GM23338 (cell line): ENCODE measurements at regions not wholly inside any gene's neighbourhood (a gene's known extent, or its start where the extent isn't known, plus 50 kb on each side); places are given as distances from the start of the nearest gene placed in this dataset.

Source experiments
- ATAC-seq: fragments of 200-7000 bp; cut with Tn5 transposase; 3 replicates; pipeline ENCODE4 v1.9.1; 2020
- DNase-seq: peaks from one replicate; pipeline ENCODE4 v3.0.0-alpha.2; 2015; ENCODE audit warnings: low spot score
- H2AFZ ChIP-seq: fragments of 200-600 bp; sonication (generic); 2 replicates; pipeline ENCODE4 v1.8.0; 2016; ENCODE audit warnings: antibody characterized with exemption, mild to moderate bottlenecking, moderate library complexity
- H3F3A ChIP-seq: fragments of 200-600 bp; sonication (generic); replicated peaks from 2 replicates; pipeline ENCODE4 v1.8.0; 2017; ENCODE audit warnings: antibody characterized with exemption, mixed run types, low read depth
- H3K27ac ChIP-seq: fragments of 200-600 bp; sonication (generic); 2 replicates; pipeline ENCODE4 v1.6.1; 2016; ENCODE audit warnings: low read depth
- H3K27me3 ChIP-seq: fragments of 200-600 bp; sonication (generic); 2 replicates; pipeline ENCODE4 v1.8.0; 2016; ENCODE audit warnings: mild to moderate bottlenecking, mixed run types, moderate library complexity; ENCODE audit not compliant: insufficient read depth
- H3K36me3 ChIP-seq: fragments of 200-600 bp; sonication (generic); 2 replicates; pipeline ENCODE4 v1.8.0; 2016; ENCODE audit warnings: mild to moderate bottlenecking; ENCODE audit not compliant: insufficient read depth
- H3K4me1 ChIP-seq: fragments of 200-600 bp; sonication (generic); 2 replicates; pipeline ENCODE4 v1.8.0; 2016; ENCODE audit warnings: mild to moderate bottlenecking, moderate library complexity; ENCODE audit not compliant: insufficient read depth
- H3K4me2 ChIP-seq: fragments of 200-600 bp; sonication (generic); 2 replicates; pipeline ENCODE4 v1.7.1; 2017; ENCODE audit warnings: mixed run types
- H3K4me3 ChIP-seq: fragments of 200-600 bp; sonication (generic); 2 replicates; pipeline ENCODE4 v1.6.1; 2016; ENCODE audit warnings: mixed run types
- H3K79me2 ChIP-seq: fragments of 200-600 bp; sonication (generic); replicated peaks from 2 replicates; pipeline ENCODE4 v1.8.0; 2017; ENCODE audit warnings: mild to moderate bottlenecking; ENCODE audit not compliant: insufficient read depth
- H3K9me2 ChIP-seq: fragments of 200-600 bp; sonication (generic); 2 replicates; pipeline ENCODE4 v1.8.0; 2017; ENCODE audit not compliant: insufficient read depth
- H4K20me1 ChIP-seq: fragments of 200-600 bp; sonication (generic); replicated peaks from 2 replicates; pipeline ENCODE4 v1.8.0; 2017; ENCODE audit warnings: mild to moderate bottlenecking; ENCODE audit not compliant: insufficient read depth
- H3K27ac Mint-ChIP-seq: 2 replicates; pipeline ENCODE4 v1.8.0; 2020; ENCODE audit warnings: inconsistent platforms, mild to moderate bottlenecking, moderate library complexity, mixed read lengths
- H3K27me3 Mint-ChIP-seq: 3 replicates; pipeline ENCODE4 v1.8.0; 2022; ENCODE audit warnings: low read depth, mild to moderate bottlenecking, moderate library complexity, mixed read lengths, inconsistent platforms; ENCODE audit not compliant: insufficient read depth, poor library complexity
- H3K36me3 Mint-ChIP-seq: 3 replicates; pipeline ENCODE4 v1.8.0; 2021; ENCODE audit warnings: low read depth, mild to moderate bottlenecking, inconsistent platforms, moderate library complexity, mixed read lengths
- H3K4me1 Mint-ChIP-seq: 3 replicates; pipeline ENCODE4 v1.8.0; 2020; ENCODE audit warnings: mild to moderate bottlenecking, inconsistent platforms, mixed read lengths
- H3K4me3 Mint-ChIP-seq: 3 replicates; pipeline ENCODE4 v1.8.0; 2021; ENCODE audit warnings: moderate library complexity, mild to moderate bottlenecking, inconsistent platforms, mixed read lengths
- H3K9me3 Mint-ChIP-seq: 3 replicates; pipeline ENCODE4 v1.8.0; 2020; ENCODE audit warnings: moderate library complexity, mild to moderate bottlenecking, inconsistent platforms, mixed read lengths
- CREB1 ChIP-seq: fragments of 250-450 bp; sonication (Bioruptor Pico); IDR thresholded peaks from 2 replicates; pipeline ENCODE4 v1.5.0; 2020; ENCODE audit warnings: low read depth, mild to moderate bottlenecking, moderate library complexity
- EZH2 ChIP-seq: fragments of 200-600 bp; sonication (generic); IDR thresholded peaks from one replicate; pipeline ENCODE4 v1.8.0; 2017; ENCODE audit warnings: antibody characterized with exemption, mild to moderate bottlenecking, low read depth; ENCODE audit not compliant: unreplicated experiment
- NANOG ChIP-seq: IDR thresholded peaks from 2 replicates; pipeline ENCODE4 v1.6.1; 2016; ENCODE audit warnings: antibody characterized with exemption, borderline replicate concordance
- POLR2AphosphoS5 ChIP-seq: IDR thresholded peaks from 2 replicates; pipeline ENCODE4 v1.6.1; 2016; ENCODE audit warnings: antibody characterized with exemption, low read depth
- STAT1 ChIP-seq: IDR thresholded peaks from one replicate; pipeline ENCODE4 v1.6.1; 2016; ENCODE audit warnings: antibody characterized with exemption; ENCODE audit not compliant: unreplicated experiment
- ZNF331 ChIP-seq: fragments of 250-450 bp; sonication (Bioruptor Pico); IDR thresholded peaks from 2 replicates; pipeline ENCODE4 v1.5.0; 2020; ENCODE audit warnings: low read depth, mild to moderate bottlenecking, moderate library complexity
- TF ChIP-seq, protein P1 (sequence below): fragments of 250-450 bp; sonication (Bioruptor Pico); IDR thresholded peaks from 2 replicates; pipeline ENCODE4 v1.5.0; 2020; ENCODE audit warnings: mild to moderate bottlenecking, moderate library complexity
- TF ChIP-seq, protein P2 (sequence below): IDR thresholded peaks from 2 replicates; pipeline ENCODE4 v1.6.1; 2016; ENCODE audit warnings: antibody characterized with exemption
- TF ChIP-seq, protein P3 (sequence below): IDR thresholded peaks from one replicate; pipeline ENCODE4 v1.6.1; 2018; ENCODE audit warnings: antibody characterized with exemption; ENCODE audit not compliant: unreplicated experiment

DNA sequence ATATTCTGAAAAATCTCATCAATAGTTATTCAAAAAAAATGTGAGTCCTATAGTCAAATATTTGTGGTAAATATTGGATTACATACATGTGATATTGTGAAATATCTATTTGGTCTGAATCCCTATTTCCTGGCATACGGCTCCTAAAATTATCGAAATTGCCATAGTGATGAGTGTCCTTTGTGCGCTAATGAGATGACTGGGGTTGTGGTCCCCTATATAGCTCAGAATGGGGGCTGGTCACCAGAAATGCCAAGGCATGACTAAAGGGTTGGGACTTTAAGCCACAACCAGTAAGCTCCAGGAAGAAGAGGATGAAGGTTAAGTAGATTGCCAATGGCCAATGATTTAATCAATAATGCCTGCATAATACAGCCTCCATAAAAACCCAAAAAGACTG, 610.2 kb upstream of the CHRM3 start:
- TF ChIP-seq, protein P1, sequence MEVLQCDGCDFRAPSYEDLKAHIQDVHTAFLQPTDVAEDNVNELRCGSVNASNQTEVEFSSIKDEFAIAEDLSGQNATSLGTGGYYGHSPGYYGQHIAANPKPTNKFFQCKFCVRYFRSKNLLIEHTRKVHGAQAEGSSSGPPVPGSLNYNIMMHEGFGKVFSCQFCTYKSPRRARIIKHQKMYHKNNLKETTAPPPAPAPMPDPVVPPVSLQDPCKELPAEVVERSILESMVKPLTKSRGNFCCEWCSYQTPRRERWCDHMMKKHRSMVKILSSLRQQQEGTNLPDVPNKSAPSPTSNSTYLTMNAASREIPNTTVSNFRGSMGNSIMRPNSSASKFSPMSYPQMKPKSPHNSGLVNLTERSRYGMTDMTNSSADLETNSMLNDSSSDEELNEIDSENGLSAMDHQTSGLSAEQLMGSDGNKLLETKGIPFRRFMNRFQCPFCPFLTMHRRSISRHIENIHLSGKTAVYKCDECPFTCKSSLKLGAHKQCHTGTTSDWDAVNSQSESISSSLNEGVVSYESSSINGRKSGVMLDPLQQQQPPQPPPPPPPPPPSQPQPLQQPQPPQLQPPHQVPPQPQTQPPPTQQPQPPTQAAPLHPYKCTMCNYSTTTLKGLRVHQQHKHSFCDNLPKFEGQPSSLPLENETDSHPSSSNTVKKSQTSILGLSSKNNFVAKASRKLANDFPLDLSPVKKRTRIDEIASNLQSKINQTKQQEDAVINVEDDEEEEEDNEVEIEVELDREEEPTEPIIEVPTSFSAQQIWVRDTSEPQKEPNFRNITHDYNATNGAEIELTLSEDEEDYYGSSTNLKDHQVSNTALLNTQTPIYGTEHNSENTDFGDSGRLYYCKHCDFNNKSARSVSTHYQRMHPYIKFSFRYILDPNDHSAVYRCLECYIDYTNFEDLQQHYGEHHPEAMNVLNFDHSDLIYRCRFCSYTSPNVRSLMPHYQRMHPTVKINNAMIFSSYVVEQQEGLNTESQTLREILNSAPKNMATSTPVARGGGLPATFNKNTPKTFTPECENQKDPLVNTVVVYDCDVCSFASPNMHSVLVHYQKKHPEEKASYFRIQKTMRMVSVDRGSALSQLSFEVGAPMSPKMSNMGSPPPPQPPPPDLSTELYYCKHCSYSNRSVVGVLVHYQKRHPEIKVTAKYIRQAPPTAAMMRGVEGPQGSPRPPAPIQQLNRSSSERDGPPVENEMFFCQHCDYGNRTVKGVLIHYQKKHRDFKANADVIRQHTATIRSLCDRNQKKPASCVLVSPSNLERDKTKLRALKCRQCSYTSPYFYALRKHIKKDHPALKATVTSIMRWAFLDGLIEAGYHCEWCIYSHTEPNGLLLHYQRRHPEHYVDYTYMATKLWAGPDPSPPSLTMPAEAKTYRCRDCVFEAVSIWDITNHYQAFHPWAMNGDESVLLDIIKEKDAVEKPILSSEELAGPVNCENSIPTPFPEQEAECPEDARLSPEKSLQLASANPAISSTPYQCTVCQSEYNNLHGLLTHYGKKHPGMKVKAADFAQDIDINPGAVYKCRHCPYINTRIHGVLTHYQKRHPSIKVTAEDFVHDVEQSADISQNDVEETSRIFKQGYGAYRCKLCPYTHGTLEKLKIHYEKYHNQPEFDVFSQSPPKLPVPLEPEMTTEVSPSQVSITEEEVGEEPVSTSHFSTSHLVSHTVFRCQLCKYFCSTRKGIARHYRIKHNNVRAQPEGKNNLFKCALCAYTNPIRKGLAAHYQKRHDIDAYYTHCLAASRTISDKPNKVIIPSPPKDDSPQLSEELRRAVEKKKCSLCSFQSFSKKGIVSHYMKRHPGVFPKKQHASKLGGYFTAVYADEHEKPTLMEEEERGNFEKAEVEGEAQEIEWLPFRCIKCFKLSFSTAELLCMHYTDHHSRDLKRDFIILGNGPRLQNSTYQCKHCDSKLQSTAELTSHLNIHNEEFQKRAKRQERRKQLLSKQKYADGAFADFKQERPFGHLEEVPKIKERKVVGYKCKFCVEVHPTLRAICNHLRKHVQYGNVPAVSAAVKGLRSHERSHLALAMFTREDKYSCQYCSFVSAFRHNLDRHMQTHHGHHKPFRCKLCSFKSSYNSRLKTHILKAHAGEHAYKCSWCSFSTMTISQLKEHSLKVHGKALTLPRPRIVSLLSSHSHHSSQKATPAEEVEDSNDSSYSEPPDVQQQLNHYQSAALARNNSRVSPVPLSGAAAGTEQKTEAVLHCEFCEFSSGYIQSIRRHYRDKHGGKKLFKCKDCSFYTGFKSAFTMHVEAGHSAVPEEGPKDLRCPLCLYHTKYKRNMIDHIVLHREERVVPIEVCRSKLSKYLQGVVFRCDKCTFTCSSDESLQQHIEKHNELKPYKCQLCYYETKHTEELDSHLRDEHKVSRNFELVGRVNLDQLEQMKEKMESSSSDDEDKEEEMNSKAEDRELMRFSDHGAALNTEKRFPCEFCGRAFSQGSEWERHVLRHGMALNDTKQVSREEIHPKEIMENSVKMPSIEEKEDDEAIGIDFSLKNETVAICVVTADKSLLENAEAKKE (CRISPR knock-in tag) = no peak
- TF ChIP-seq CREB1 (CRISPR knock-in tag) (no peak), ZNF331 (CRISPR knock-in tag) (no peak), EZH2 (no peak), POLR2AphosphoS5 (no peak), STAT1 (no peak), NANOG (no peak)
- TF ChIP-seq, protein P2, sequence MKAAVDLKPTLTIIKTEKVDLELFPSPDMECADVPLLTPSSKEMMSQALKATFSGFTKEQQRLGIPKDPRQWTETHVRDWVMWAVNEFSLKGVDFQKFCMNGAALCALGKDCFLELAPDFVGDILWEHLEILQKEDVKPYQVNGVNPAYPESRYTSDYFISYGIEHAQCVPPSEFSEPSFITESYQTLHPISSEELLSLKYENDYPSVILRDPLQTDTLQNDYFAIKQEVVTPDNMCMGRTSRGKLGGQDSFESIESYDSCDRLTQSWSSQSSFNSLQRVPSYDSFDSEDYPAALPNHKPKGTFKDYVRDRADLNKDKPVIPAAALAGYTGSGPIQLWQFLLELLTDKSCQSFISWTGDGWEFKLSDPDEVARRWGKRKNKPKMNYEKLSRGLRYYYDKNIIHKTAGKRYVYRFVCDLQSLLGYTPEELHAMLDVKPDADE = no peak
- TF ChIP-seq, protein P3, sequence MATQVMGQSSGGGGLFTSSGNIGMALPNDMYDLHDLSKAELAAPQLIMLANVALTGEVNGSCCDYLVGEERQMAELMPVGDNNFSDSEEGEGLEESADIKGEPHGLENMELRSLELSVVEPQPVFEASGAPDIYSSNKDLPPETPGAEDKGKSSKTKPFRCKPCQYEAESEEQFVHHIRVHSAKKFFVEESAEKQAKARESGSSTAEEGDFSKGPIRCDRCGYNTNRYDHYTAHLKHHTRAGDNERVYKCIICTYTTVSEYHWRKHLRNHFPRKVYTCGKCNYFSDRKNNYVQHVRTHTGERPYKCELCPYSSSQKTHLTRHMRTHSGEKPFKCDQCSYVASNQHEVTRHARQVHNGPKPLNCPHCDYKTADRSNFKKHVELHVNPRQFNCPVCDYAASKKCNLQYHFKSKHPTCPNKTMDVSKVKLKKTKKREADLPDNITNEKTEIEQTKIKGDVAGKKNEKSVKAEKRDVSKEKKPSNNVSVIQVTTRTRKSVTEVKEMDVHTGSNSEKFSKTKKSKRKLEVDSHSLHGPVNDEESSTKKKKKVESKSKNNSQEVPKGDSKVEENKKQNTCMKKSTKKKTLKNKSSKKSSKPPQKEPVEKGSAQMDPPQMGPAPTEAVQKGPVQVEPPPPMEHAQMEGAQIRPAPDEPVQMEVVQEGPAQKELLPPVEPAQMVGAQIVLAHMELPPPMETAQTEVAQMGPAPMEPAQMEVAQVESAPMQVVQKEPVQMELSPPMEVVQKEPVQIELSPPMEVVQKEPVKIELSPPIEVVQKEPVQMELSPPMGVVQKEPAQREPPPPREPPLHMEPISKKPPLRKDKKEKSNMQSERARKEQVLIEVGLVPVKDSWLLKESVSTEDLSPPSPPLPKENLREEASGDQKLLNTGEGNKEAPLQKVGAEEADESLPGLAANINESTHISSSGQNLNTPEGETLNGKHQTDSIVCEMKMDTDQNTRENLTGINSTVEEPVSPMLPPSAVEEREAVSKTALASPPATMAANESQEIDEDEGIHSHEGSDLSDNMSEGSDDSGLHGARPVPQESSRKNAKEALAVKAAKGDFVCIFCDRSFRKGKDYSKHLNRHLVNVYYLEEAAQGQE = no peak
- Histone ChIP-seq H3K4me3 (no peak overlapping the region), H3K4me1 (no peaks in the 10 kb centered on the region), H2AFZ (no peak overlapping the region), H3F3A (no peaks in the 10 kb centered on the region), H3K9me2 (no peaks in the 10 kb centered on the region; the same call in none of the 2 replicates), H3K4me2 (no peak overlapping the region), H4K20me1 (no peaks in the 10 kb centered on the region), H3K79me2 (no peaks in the 10 kb centered on the region), H3K27ac (no peak overlapping the region), H3K27me3 (no peaks in the 10 kb centered on the region), H3K36me3 (no peaks in the 10 kb centered on the region)
- Mint-ChIP-seq H3K36me3 (no peaks in the 10 kb centered on the region), H3K4me1 (no peaks in the 10 kb centered on the region), H3K27ac (no peak overlapping the region), H3K9me3 (no peaks in the 10 kb centered on the region), H3K4me3 (no peak overlapping the region), H3K27me3 (no peaks in the 10 kb centered on the region)
- ATAC-seq (no peak), DNase-seq (no peak)
